C4-2B (cell line): ENCODE measurements at regions not wholly inside any gene's neighbourhood (a gene's known extent, or its start where the extent isn't known, plus 50 kb on each side); places are given as distances from the start of the nearest gene placed in this dataset.

Source experiments
- H3K27ac ChIP-seq: fragments of 450-650 bp; 2 replicates; pipeline ENCODE4 v1.5.1; 2017
- ZFX ChIP-seq: fragments of 450-650 bp; IDR thresholded peaks from 2 replicates; pipeline ENCODE4 v1.6.1; 2017
- TF ChIP-seq, protein P1 (sequence below): fragments of 450-650 bp; conservative IDR thresholded peaks from 2 replicates; pipeline ENCODE4 v1.5.1; 2017; ENCODE audit warnings: mild to moderate bottlenecking

GRCh38 chr5:171619744-171620143 is 165.9 kb upstream of the SMIM23 start:
- TF ChIP-seq, protein P1, sequence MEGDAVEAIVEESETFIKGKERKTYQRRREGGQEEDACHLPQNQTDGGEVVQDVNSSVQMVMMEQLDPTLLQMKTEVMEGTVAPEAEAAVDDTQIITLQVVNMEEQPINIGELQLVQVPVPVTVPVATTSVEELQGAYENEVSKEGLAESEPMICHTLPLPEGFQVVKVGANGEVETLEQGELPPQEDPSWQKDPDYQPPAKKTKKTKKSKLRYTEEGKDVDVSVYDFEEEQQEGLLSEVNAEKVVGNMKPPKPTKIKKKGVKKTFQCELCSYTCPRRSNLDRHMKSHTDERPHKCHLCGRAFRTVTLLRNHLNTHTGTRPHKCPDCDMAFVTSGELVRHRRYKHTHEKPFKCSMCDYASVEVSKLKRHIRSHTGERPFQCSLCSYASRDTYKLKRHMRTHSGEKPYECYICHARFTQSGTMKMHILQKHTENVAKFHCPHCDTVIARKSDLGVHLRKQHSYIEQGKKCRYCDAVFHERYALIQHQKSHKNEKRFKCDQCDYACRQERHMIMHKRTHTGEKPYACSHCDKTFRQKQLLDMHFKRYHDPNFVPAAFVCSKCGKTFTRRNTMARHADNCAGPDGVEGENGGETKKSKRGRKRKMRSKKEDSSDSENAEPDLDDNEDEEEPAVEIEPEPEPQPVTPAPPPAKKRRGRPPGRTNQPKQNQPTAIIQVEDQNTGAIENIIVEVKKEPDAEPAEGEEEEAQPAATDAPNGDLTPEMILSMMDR = no peak
- TF ChIP-seq ZFX = no peak
- H3K27ac ChIP-seq = no peak overlapping the region

DNA sequence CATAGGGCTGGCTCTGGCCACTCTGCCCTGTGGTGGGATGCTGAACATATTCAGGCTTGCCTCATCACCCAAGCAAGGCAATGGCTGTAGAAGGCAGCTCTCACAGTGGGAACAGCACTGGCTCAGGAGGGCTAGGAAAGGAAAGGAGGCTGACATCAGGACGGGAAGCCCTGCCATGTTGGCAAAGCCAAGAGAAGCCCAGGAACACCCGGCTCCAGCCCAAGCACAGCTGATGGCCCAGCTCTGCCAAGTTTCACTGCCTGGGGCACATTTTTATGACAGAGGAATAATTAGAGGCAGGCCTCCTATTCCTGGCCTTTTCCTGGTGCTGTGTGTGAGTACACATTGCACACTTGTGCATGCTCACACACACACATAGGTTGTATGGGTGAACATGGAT is 163.6 kb upstream of the SMIM23 start:
- TF ChIP-seq ZFX = no peak
- TF ChIP-seq, protein P1 = no peak
- H3K27ac ChIP-seq = no peak overlapping the region

- TF ChIP-seq, protein P1 = no peak
- no peak for TF ChIP-seq ZFX
- no peak overlapping the region for H3K27ac ChIP-seq
Measured at GRCh38 chr5:171623107-171623506, 162.5 kb upstream of the SMIM23 start.

DNA sequence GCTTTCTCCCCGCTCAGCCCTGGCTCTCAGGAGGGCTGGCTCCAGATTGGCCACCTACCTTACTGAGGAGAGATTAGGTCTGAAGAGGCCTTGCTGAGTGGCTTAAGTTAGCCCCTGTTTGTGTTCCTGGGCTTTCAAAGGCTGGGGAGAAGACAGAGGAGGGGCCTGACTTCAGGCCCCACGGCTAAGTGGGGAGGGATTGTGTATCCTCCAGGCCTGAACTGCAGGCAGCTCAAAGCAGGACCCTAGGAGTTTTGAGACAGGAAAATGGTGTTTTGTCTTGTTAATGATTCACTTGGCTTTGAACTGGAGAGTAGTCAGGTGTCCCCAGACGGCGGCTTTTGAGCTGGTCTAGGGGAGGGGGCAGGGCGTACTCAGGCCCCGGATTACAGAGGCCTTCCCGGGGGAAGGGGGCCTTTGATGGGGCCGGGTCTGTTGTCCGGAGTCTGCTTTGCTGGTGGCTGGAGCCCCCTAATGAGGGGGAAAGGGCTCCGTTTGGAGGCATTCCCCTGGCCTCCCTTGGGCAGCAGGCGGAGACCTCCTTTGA is 162.0 kb upstream of the SMIM23 start:
- H3K27ac ChIP-seq = no peak overlapping the region
- TF ChIP-seq ZFX = no peak
- TF ChIP-seq, protein P1 = no peak

GRCh38 chr5:171624396-171624795 is 161.2 kb upstream of the SMIM23 start:
- TF ChIP-seq ZFX = no peak
- H3K27ac ChIP-seq = no peak overlapping the region

- no peak overlapping the region for H3K27ac ChIP-seq
- no peak for TF ChIP-seq ZFX
- TF ChIP-seq, protein P1 = no peak
Measured at GRCh38 chr5:171625646-171626045, 160.0 kb upstream of the SMIM23 start.

DNA sequence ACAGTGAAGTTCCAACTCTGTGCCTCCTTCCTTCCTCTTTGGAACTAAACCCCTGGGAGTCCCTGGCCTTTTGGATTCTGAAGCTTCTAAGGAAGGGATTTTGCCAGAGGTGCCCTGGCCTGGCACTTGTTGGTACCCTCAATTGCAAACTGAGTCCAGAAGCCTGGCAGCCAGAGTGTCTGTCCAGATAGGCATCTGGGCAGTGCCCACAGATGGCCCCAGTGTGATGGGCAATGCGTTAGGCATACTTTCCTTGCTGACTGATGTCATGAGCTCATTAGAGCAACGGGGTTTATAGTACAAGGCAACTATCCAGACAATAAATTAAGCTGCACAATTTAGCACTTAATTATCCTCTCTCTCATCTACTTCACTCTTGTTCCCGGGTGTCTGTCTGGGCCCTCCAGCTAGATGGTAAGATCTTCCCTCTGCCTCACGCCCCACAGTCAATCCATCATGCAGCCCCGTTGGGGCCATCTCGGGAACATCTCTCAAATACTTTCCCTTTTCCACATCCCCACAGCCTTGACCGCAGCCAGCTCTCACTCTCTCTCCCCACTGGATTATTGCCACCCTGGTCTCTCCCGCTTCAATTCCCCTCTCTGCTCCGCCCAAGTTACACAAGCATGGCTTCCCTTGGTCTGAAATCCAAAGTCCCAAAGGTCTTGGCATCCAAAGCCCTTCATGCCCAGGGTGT is 157.5 kb upstream of the SMIM23 start:
- no peak overlapping the region for H3K27ac ChIP-seq
- TF ChIP-seq, protein P1 = no peak
- no peak for TF ChIP-seq ZFX

- H3K27ac ChIP-seq = no peak overlapping the region
- TF ChIP-seq, protein P1 = no peak
- no peak for TF ChIP-seq ZFX
Measured at GRCh38 chr5:171628633-171628974, 157.0 kb upstream of the SMIM23 start.
